Transverse colon (tissue), 4 donors: ENCODE measurements at regions not wholly inside any gene's neighbourhood (a gene's known extent, or its start where the extent isn't known, plus 50 kb on each side); places are given as distances from the start of the nearest gene placed in this dataset.

Experiments
- DNase-seq: peaks from one replicate; pipeline ENCODE4 v3.0.0-alpha.2; 2019
- H3K27ac ChIP-seq, 4 donors: fragments of 200-600 bp; sonication (generic); 2 replicates each; pipeline ENCODE4 v1.5.1; 2016 to 2018; ENCODE audit warnings: inconsistent platforms in 4 of 4
- H3K27me3 ChIP-seq: fragments of 200-600 bp; sonication (generic); 2 replicates; pipeline ENCODE4 v1.5.1; 2017; ENCODE audit warnings: inconsistent platforms
- H3K36me3 ChIP-seq, 4 donors: fragments of 200-600 bp; sonication (generic); 2 replicates each; pipeline ENCODE4 v1.5.1; 2017 to 2019; ENCODE audit warnings: inconsistent platforms in 4 of 4
- H3K4me1 ChIP-seq, 4 donors: fragments of 200-600 bp; sonication (generic); 2 replicates each; pipeline ENCODE4 v1.5.1; 2017 to 2020; ENCODE audit warnings: inconsistent platforms in 4 of 4
- H3K4me3 ChIP-seq, 4 donors: fragments of 200-600 bp; sonication (generic); 1 replicate in 1 of 4; 2 replicates in 3 of 4; pipeline versions ENCODE4 v1.5.1 to v1.6.1; 2017 to 2019; ENCODE audit warnings: inconsistent platforms in 4 of 4
- H3K9me3 ChIP-seq, 2 donors: fragments of 200-600 bp; sonication (generic); 2 replicates each; pipeline ENCODE4 v1.5.1; 2017 to 2019; ENCODE audit warnings: inconsistent platforms in 2 of 2
- EP300 ChIP-seq: sonication (generic); formaldehyde crosslinking; IDR thresholded peaks from one replicate; pipeline ENCODE4 v1.6.1; 2017; ENCODE audit warnings: antibody characterized with exemption, low read depth
- POLR2A ChIP-seq: fragments of 450-650 bp; IDR thresholded peaks from one replicate; pipeline ENCODE4 v1.6.1; 2016; ENCODE audit warnings: antibody characterized with exemption, mild to moderate bottlenecking, moderate library complexity
- POLR2AphosphoS5 ChIP-seq, 3 donors: sonication (generic); formaldehyde crosslinking; IDR thresholded peaks; one replicate each; pipeline ENCODE4 v1.6.1; 2016; ENCODE audit warnings: antibody characterized with exemption in 3 of 3
- WGBS, 2 donors: methylation state at CpG; one replicate each; pipeline ENCODE4 v1.1.5; 2018; ENCODE audit warnings: low coverage in 1 of 2; 5-methylcytosine and 5-hydroxymethylcytosine counted together
- in situ Hi-C, 4 donors: fragments of 200-750 bp; cut with MboI; loops; one replicate each; pipeline versions ENCODE4 v1.15.0 to v1.15.1; 2017; ENCODE audit warnings: low sequenced_read_pairs in 3 of 4, low pct_ligation_motif_present in 1 of 4, low pct_unique_long_range_greater_than_20kb in 1 of 4
- intact Hi-C: fragments of 100-400 bp; cut with DNase I; formaldehyde crosslinking; loops from one replicate; pipeline ENCODE4 v1.15.1; 2023; ENCODE audit warnings: low total_unique reads
- TF ChIP-seq, protein P1 (sequence below), 5 experiments: fragments of 200-600 bp in 3 of 5; fragments of 450-650 bp in 2 of 5; sonication (generic) in 3 of 5; IDR thresholded peaks; 1 replicate in 2 of 5; 2 replicates in 3 of 5; pipeline ENCODE4 v1.5.1; 2016 to 2017; ENCODE audit warnings: antibody characterized with exemption in 5 of 5, inconsistent platforms in 3 of 5, mild to moderate bottlenecking in 2 of 5, moderate library complexity in 1 of 5

DNA sequence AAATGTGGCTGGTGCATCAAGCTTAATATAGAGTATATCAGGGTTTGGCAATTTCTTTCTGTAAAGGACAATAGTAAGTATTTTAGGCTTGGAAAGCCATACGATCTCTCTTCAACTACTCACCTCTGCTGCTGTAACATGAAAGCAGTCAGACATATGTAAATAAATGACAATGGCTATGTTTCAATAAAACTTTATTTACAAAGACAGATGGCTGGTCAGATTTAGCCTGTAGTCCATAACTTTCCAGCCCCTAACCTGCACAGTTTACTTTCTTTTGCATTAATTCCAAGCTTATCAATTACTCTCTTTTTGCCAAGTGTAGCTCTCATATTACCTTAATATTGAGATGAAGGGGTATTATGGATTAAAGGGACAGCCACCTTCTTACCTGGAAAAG lies 83.1 kb downstream of the LRATD1 start:
- TF ChIP-seq EP300 (no peak), POLR2AphosphoS5 (IDR thresholded peaks at IDR 0.05) (no peak)
- TF ChIP-seq, protein P1, sequence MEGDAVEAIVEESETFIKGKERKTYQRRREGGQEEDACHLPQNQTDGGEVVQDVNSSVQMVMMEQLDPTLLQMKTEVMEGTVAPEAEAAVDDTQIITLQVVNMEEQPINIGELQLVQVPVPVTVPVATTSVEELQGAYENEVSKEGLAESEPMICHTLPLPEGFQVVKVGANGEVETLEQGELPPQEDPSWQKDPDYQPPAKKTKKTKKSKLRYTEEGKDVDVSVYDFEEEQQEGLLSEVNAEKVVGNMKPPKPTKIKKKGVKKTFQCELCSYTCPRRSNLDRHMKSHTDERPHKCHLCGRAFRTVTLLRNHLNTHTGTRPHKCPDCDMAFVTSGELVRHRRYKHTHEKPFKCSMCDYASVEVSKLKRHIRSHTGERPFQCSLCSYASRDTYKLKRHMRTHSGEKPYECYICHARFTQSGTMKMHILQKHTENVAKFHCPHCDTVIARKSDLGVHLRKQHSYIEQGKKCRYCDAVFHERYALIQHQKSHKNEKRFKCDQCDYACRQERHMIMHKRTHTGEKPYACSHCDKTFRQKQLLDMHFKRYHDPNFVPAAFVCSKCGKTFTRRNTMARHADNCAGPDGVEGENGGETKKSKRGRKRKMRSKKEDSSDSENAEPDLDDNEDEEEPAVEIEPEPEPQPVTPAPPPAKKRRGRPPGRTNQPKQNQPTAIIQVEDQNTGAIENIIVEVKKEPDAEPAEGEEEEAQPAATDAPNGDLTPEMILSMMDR (IDR thresholded peaks at IDR 0.05), result no peak
- 78 to 100% methylated on average over 1 of the region's 1 CpG for WGBS, 2 donors
- Histone ChIP-seq H3K36me3 (no peaks in the 10 kb centered on the region), H3K4me3 (no peak overlapping the region), H3K27ac (no peak overlapping the region), H3K4me1 (no peaks in the 10 kb centered on the region), H3K9me3 (no peaks in the 10 kb centered on the region), H3K27me3 (no peaks in the 10 kb centered on the region)
- in situ Hi-C loops (no loop called here), intact Hi-C loops (no loop called here)
- DNase-seq, result no peak

DNA sequence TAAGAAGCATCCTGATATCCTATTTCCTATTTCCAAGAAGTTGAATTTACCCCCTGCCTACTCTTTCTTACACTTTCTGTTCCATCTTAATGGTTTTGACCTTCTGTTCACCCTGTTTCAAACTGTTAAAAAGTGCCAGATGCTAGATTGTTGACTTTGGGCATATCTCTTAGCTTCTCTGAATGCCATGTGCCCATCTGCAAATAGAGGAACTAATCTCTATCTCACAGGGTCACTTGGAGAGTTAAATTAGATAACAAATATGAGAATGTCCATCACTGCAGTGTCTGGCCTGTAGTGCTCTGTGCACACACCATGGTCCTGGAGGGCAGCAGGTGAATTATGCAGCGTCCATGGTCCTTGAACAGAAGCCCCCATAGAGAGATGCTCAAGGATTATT lies 83.8 kb downstream of the LRATD1 start:
- no peak overlapping the region for H3K4me3 ChIP-seq
- H3K36me3 ChIP-seq, result no peaks in the 10 kb centered on the region
- H3K4me1 ChIP-seq, result no peaks in the 10 kb centered on the region
- whole genome bisulfite sequencing, 2 donors, result 65% methylated on average over 1 of the region's 1 CpG; no CpG with 5 or more reads in 1 of the 2 donors
- DNase-seq, result no peak
- H3K27ac ChIP-seq, result no peak overlapping the region
- H3K27me3 ChIP-seq, result no peaks in the 10 kb centered on the region
- TF ChIP-seq POLR2A (no peak), POLR2AphosphoS5 (IDR thresholded peaks at IDR 0.05) (no peak), EP300 (no peak)
- no peaks in the 10 kb centered on the region for H3K9me3 ChIP-seq
- intact Hi-C loops, result no loop called here
- in situ Hi-C loops, result no loop called here

DNA sequence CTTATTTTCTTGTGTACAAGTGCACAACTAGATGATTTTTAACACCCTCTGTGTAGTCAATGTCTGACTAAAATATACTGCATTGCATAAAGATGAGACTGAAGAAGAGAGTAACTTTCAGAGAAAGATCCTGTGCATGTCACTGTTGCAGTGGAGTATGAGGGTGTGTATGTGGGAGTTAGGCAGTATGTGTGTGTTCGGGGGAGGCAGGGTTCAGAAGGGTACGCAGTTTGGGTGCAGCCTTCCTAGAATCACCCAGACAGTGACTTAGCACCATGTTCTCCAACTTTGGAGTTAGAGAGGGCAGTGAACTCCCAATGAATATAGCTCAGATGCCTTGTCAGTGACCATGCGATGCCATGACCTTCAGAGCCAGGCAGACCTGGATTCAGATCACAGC lies 84.6 kb downstream of the LRATD1 start:
- Histone ChIP-seq H3K4me3 (no peak overlapping the region), H3K27ac (no peak overlapping the region), H3K27me3 (no peaks in the 10 kb centered on the region), H3K9me3 (no peaks in the 10 kb centered on the region), H3K4me1 (no peaks in the 10 kb centered on the region), H3K36me3 (no peaks in the 10 kb centered on the region)
- no peak for DNase-seq
- WGBS, 2 donors, result 85% methylated on average over 2 to 3 of the region's 3 CpGs
- in situ Hi-C loops, result no loop called here
- TF ChIP-seq POLR2A (no peak), EP300 (no peak), POLR2AphosphoS5 (IDR thresholded peaks at IDR 0.05) (no peak)
- TF ChIP-seq, protein P1 (IDR thresholded peaks at IDR 0.05), result no peak
- intact Hi-C loops, result no loop called here

DNA sequence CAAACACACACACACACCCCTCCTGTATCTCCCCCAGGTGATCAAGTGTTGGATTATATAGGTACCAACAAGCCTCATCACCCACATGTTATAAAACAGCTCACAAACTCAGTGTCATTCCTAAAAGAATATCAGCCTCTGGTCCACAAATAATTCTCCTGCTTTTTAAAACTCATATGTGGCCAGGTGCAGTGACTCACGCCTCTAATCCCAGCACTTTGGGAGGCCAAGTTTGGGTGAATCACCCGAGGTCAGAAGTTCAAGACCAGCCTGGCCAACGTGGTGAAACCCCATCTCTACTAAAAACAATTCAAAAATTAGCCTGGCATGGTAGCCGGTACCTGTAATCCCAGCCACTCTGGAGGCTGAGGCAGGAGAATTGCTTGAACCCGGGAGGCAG lies 87.8 kb downstream of the LRATD1 start:
- WGBS, 2 donors, result 69 to 100% methylated on average over 1 to 5 of the region's 5 CpGs
- H3K4me3 ChIP-seq, result no peak overlapping the region
- no peaks in the 10 kb centered on the region for H3K27me3 ChIP-seq
- no peak for DNase-seq
- no peaks in the 10 kb centered on the region for H3K4me1 ChIP-seq
- in situ Hi-C loops, result no loop called here
- H3K27ac ChIP-seq, result no peak overlapping the region
- intact Hi-C loops, result no loop called here
- no peak for TF ChIP-seq POLR2AphosphoS5 (IDR thresholded peaks at IDR 0.05)
- no peak for TF ChIP-seq EP300
- TF ChIP-seq, protein P1 (IDR thresholded peaks at IDR 0.05), result no peak
- TF ChIP-seq POLR2A, result no peak
- no peaks in the 10 kb centered on the region for H3K36me3 ChIP-seq
- H3K9me3 ChIP-seq, result no peaks in the 10 kb centered on the region

DNA sequence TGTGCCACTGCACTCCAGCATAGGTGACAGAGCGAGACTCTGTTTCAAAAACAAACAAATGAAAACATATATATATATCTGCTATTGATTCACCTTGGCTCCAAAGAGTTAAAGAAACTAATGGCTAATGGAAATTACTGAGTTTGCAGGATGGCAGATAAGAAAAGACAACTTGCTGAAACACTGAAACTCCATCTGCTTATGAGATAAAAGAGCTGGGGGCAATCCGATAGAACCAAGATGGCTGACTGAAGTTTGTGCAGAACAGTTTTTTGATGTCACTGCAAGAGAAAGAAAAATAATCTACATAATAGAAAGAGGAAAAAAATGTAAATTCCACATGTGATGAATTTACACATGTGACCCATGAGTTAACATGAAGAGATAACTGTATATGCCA lies 88.2 kb downstream of the LRATD1 start:
- intact Hi-C loops (no loop called here), in situ Hi-C loops (no loop called here)
- Histone ChIP-seq H3K27me3 (no peaks in the 10 kb centered on the region), H3K9me3 (no peaks in the 10 kb centered on the region), H3K4me3 (no peak overlapping the region), H3K27ac (no peak overlapping the region), H3K4me1 (no peaks in the 10 kb centered on the region), H3K36me3 (no peaks in the 10 kb centered on the region)
- DNase-seq, result no peak
- TF ChIP-seq POLR2A (no peak), EP300 (no peak)
- TF ChIP-seq, protein P1 (IDR thresholded peaks at IDR 0.05), result no peak
- 83 to 85% methylated on average over 1 to 2 of the region's 2 CpGs for WGBS, 2 donors
